HUES6 (cell line): ENCODE measurements at regions not wholly inside any gene's neighbourhood (a gene's known extent, or its start where the extent isn't known, plus 50 kb on each side); places are given as distances from the start of the nearest gene placed in this dataset.
"Not testable (repeated sequence)": the region's sequence is repeated elsewhere in the genome, so short reads cannot be mapped to it uniquely, and the experiment has no call there.

ENCODE experiments used
- H3K27ac ChIP-seq: 2 replicates; pipeline ENCODE4 v1.7.0; 2013; ENCODE audit warnings: low read depth, mild to moderate bottlenecking, low read length, inconsistent platforms
- H3K27me3 ChIP-seq: 2 replicates; pipeline ENCODE4 v1.6.1; 2013; ENCODE audit warnings: low read length; ENCODE audit not compliant: control insufficient read depth, insufficient read depth
- H3K36me3 ChIP-seq: 2 replicates; pipeline ENCODE4 v1.6.1; 2013; ENCODE audit warnings: low read length; ENCODE audit not compliant: control insufficient read depth, insufficient read depth
- H3K4me1 ChIP-seq: 2 replicates; pipeline ENCODE4 v1.6.1; 2013; ENCODE audit warnings: low read length; ENCODE audit not compliant: control insufficient read depth, insufficient read depth
- H3K4me3 ChIP-seq: 2 replicates; pipeline ENCODE4 v1.5.1; 2013; ENCODE audit warnings: low read depth, low read length
- H3K9ac ChIP-seq: one replicate; pipeline ENCODE4 v1.6.1; 2013; ENCODE audit warnings: mild to moderate bottlenecking, low read length
- H3K9me3 ChIP-seq: 2 replicates; pipeline ENCODE4 v1.6.1; 2013; ENCODE audit warnings: low read depth, low read length; ENCODE audit not compliant: control insufficient read depth, insufficient read depth

GRCh38 chr5:28855626-28856025 is 1817.2 kb upstream of the CDH9 start:
- Histone ChIP-seq H3K4me1 (no peaks in the 10 kb centered on the region), H3K9ac (no peak overlapping the region), H3K27me3 (no peaks in the 10 kb centered on the region), H3K27ac (no peak overlapping the region), H3K9me3 (no peaks in the 10 kb centered on the region), H3K4me3 (no peak overlapping the region), H3K36me3 (no peaks in the 10 kb centered on the region)

GRCh38 chr5:28850320-28850921 is 1812.0 kb upstream of the CDH9 start:
- Histone ChIP-seq H3K9ac (no peak overlapping the region), H3K4me3 (no peak overlapping the region), H3K27ac (no peak overlapping the region), H3K36me3 (no peaks in the 10 kb centered on the region), H3K27me3 (no peaks in the 10 kb centered on the region), H3K9me3 (no peaks in the 10 kb centered on the region), H3K4me1 (no peaks in the 10 kb centered on the region)

DNA sequence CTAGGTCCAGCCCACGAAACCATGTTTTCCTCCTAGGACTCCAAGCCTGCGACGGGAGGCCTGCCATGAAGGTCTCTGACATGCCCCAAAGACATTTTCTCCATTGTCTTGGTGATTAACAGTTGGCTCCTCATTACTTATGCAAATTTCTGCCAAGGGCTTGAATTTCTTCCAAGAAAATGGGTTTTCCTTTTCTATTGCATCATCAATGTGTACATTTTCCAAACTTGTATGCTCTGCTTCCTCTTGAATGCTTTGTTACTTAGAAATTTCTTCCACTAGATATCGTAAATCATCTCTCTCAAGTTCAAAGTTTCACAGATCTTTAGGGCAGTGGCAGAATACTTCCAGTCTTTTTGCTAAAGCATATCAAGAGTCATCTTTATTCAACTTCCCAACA is 1792.7 kb upstream of the CDH9 start:
- Histone ChIP-seq H3K27me3 (no peaks in the 10 kb centered on the region), H3K9me3 (peaks cover 4% of the 10 kb centered on the region; the same call in 1 of the 2 replicates), H3K9ac (no peak overlapping the region), H3K4me1 (no peaks in the 10 kb centered on the region), H3K27ac (no peak overlapping the region), H3K36me3 (no peaks in the 10 kb centered on the region), H3K4me3 (no peak overlapping the region)

- no peak overlapping the region for H3K27ac ChIP-seq
- H3K36me3 ChIP-seq, result no peaks in the 10 kb centered on the region
- H3K9ac ChIP-seq, result no peak overlapping the region
- no peak overlapping the region for H3K4me3 ChIP-seq
- H3K27me3 ChIP-seq, result no peaks in the 10 kb centered on the region
- H3K9me3 ChIP-seq, result peaks cover 24% of the 10 kb centered on the region
- H3K4me1 ChIP-seq, result no peaks in the 10 kb centered on the region
Observed at GRCh38 chr5:28823231-28823630, 1784.8 kb upstream of the CDH9 start.

DNA sequence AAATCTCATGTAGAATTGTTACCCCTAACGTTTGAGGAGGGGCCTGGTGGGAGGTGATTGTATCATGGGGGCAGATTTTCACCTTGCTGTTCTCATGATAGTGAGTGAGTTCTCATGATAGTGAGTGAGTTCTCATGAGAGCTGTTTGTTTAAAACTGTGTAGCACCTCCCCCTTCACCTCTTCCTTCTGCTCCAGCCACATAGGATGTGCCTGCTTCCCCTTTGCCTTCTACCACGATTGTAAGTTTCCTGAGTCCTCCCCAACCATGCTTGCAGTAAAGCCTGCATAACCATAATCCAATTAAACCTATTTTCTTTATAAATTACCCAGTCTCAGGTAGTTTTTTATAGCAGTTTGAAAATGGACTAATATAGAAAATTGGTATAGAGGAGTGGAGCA is 1783.7 kb upstream of the CDH9 start:
- Histone ChIP-seq H3K4me1 (no peaks in the 10 kb centered on the region), H3K27me3 (no peaks in the 10 kb centered on the region), H3K9ac (no peak overlapping the region), H3K9me3 (peaks cover 24% of the 10 kb centered on the region), H3K27ac (no peak overlapping the region), H3K4me3 (no peak overlapping the region), H3K36me3 (no peaks in the 10 kb centered on the region)

DNA sequence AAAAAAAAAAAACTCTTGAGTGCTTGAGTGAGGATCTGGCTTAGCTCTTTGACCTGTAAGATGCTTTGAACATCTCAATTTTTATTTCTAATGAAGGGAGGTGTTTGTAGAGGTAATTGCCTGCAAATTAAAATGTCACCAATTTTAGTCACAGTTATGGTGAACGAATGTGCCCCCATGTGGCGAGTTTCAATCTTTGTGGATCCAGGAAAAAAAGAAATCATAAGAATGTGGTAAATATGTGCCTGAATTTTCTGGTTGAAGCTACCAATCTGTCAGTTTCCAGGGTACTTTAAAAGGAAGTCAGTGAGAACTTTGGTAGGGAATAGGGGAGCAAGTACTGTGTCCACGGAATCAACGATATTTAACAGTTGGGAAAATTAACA is 1772.4 kb upstream of the CDH9 start:
- no peaks in the 10 kb centered on the region for H3K36me3 ChIP-seq
- no peak overlapping the region for H3K27ac ChIP-seq
- no peak overlapping the region for H3K4me3 ChIP-seq
- no peaks in the 10 kb centered on the region for H3K4me1 ChIP-seq
- no peaks in the 10 kb centered on the region; the same call in 1 of the 2 replicates for H3K9me3 ChIP-seq
- no peak overlapping the region for H3K9ac ChIP-seq
- H3K27me3 ChIP-seq, result no peaks in the 10 kb centered on the region

DNA sequence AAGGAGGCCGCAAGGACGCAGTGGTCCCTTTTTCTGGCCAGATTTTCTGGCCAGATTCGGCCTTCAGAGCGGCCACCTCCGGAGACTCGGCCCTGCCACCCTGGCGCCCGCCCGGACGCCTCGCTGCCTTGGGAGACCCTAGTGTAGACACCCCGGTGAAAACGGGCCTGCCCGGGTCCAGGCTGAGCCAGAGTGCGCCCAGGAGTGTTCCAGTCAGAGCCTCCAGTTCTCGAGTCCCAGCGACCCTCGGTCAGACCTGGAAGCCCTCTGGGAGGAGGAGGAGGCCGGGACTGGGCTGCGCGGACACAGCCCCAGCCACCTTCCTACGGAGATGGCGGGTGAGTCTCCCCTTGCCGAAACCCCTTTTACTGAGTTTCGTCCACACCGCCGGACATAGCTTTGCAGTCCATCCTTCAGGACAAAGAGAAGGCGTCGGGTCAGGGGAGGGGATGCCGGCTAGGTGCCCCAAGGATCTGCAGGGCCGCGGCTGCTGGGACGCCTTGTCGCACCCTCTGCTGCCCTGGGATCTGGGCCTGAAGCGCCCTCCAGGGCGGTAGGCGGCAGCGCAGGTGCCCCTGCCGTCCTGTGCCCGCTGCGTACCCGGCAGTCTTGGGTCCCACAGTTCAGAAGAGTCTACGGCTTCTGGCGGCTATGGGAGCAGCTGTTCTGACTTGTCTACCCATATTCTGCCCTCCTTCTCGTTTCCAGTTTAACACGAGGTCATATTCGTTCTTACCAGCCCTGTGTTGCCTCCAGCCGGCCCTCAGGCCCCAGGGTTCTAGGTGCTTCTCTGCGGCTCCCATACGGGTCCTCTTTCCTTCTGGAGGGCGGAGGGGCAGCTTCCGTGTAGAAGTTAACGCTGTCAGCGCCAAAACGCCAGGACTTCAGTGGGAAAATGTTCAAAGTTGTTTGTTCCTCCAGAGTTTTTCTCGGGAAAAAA is 1771.7 kb upstream of the CDH9 start:
- Histone ChIP-seq H3K4me1 (no peaks in the 10 kb centered on the region), H3K9me3 (no peaks in the 10 kb centered on the region; the same call in 1 of the 2 replicates), H3K36me3 (no peaks in the 10 kb centered on the region), H3K4me3 (no peak overlapping the region), H3K9ac (no peak overlapping the region), H3K27me3 (no peaks in the 10 kb centered on the region), H3K27ac (no peak overlapping the region)

- Histone ChIP-seq H3K9ac (no peak overlapping the region), H3K36me3 (no peaks in the 10 kb centered on the region), H3K4me3 (no peak overlapping the region), H3K4me1 (no peaks in the 10 kb centered on the region), H3K27me3 (no peaks in the 10 kb centered on the region), H3K9me3 (no peaks in the 10 kb centered on the region; the same call in 1 of the 2 replicates), H3K27ac (no peak overlapping the region)
Observed at GRCh38 chr5:28808967-28809810, 1770.8 kb upstream of the CDH9 start.

DNA sequence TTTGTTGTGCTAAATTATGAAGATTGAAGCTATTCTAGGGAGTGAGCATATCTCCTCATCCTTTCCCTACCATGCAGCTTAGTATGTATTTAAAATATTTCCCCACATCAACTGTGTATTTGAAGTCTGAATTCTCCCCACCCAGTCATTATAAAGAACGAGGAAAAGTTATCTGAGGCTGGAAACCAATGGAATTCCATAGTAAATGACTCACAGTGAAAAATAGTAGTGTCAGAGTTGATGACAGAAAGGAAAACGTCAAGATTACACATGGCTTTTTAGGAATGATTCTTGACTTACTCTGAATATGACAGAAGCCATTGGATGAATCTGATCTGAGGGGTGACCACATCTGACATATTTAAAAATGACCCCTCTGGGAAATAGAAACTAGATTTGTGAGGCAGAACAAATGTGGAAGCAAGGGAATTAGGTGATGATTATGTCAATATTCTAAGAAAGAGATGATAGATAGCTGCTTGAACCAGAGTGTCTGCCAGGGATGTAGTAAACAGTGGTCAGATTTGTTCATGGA is 1768.9 kb upstream of the CDH9 start:
- Histone ChIP-seq H3K27me3 (no peaks in the 10 kb centered on the region), H3K9ac (no peak overlapping the region), H3K4me3 (no peak overlapping the region), H3K27ac (no peak overlapping the region), H3K9me3 (no peaks in the 10 kb centered on the region; the same call in 1 of the 2 replicates), H3K4me1 (no peaks in the 10 kb centered on the region), H3K36me3 (no peaks in the 10 kb centered on the region)

DNA sequence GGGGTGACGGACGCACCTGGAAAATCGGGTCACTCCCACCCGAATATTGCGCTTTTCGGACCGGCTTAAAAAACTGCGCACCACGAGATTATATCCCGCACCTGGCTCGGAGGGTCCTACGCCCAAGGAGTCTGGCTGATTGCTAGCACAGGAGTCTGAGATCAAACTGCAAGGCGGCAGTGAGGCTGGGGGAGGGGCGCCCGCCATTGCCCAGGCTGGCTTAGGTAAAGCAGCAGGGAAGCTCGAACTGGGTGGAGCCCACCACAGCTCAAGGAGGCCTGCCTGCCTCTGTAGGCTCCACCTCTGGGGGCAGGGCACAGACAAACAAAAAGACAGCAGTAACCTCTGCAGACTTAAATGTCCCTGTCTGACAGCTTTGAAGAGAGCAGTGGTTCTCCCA is 1760.6 kb upstream of the CDH9 start:
- H3K4me3 ChIP-seq, H3K36me3 ChIP-seq, H3K27ac ChIP-seq, H3K9ac ChIP-seq, H3K4me1 ChIP-seq, H3K27me3 ChIP-seq, H3K9me3 ChIP-seq: not testable (repeated sequence)
